Hepatocyte (in vitro differentiated cells): ENCODE measurements at regions not wholly inside any gene's neighbourhood (a gene's known extent, or its start where the extent isn't known, plus 50 kb on each side); places are given as distances from the start of the nearest gene placed in this dataset.

Experiments used
- DNase-seq: peaks from one replicate; pipeline ENCODE4 v3.0.0-alpha.2; 2016; ENCODE audit warnings: low spot score
- H2AFZ ChIP-seq: fragments of 200-600 bp; sonication (generic); 2 replicates; pipeline ENCODE4 v1.6.0; 2016; ENCODE audit warnings: antibody characterized with exemption, mild to moderate bottlenecking
- H3K27ac ChIP-seq: fragments of 200-600 bp; sonication (generic); 2 replicates; pipeline ENCODE4 v1.5.1; 2016; ENCODE audit warnings: mild to moderate bottlenecking
- H3K27me3 ChIP-seq: fragments of 200-600 bp; sonication (generic); 2 replicates; pipeline ENCODE4 v1.6.1; 2016
- H3K36me3 ChIP-seq: fragments of 200-600 bp; sonication (generic); replicated peaks from 2 replicates; pipeline ENCODE4 v1.5.1; 2016; ENCODE audit warnings: low read depth; ENCODE audit not compliant: insufficient read depth
- H3K4me1 ChIP-seq: fragments of 200-600 bp; sonication (generic); 2 replicates; pipeline ENCODE4 v1.5.1; 2016; ENCODE audit warnings: mild to moderate bottlenecking, moderate library complexity; ENCODE audit not compliant: insufficient read depth
- H3K4me2 ChIP-seq: fragments of 200-600 bp; sonication (generic); 2 replicates; pipeline ENCODE4 v1.6.0; 2016
- H3K4me3 ChIP-seq: fragments of 200-600 bp; sonication (generic); 2 replicates; pipeline ENCODE4 v1.5.1; 2016; ENCODE audit warnings: mild to moderate bottlenecking
- H3K79me2 ChIP-seq: fragments of 200-600 bp; sonication (generic); 2 replicates; pipeline ENCODE4 v1.6.0; 2017; ENCODE audit warnings: mild to moderate bottlenecking
- H3K9me2 ChIP-seq: fragments of 200-600 bp; sonication (generic); replicated peaks from 2 replicates; pipeline ENCODE4 v1.6.0; 2017; ENCODE audit warnings: mild to moderate bottlenecking; ENCODE audit not compliant: insufficient read depth
- H3K9me3 ChIP-seq: fragments of 200-600 bp; sonication (generic); 2 replicates; pipeline ENCODE4 v1.5.1; 2016; ENCODE audit warnings: low read depth, mild to moderate bottlenecking
- H4K20me1 ChIP-seq: fragments of 200-600 bp; sonication (generic); 2 replicates; pipeline ENCODE4 v1.6.0; 2016; ENCODE audit warnings: mild to moderate bottlenecking; ENCODE audit not compliant: insufficient read depth, poor library complexity, severe bottlenecking
- CTCF ChIP-seq: fragments of 200-600 bp; sonication (generic); IDR thresholded peaks from 2 replicates; pipeline ENCODE4 v1.5.1; 2016; ENCODE audit warnings: antibody characterized with exemption, mild to moderate bottlenecking; ENCODE audit not compliant: poor library complexity
- EZH2 ChIP-seq: fragments of 200-600 bp; sonication (generic); IDR thresholded peaks from 2 replicates; pipeline ENCODE4 v1.6.1; 2016; ENCODE audit warnings: antibody characterized with exemption, mild to moderate bottlenecking, borderline replicate concordance
- EZH2phosphoT487 ChIP-seq: fragments of 200-600 bp; sonication (generic); IDR thresholded peaks from one replicate; pipeline ENCODE4 v1.6.1; 2018; ENCODE audit warnings: antibody characterized with exemption, mild to moderate bottlenecking, low read depth, moderate library complexity; ENCODE audit not compliant: unreplicated experiment, severe bottlenecking
- WGBS: methylation state at CpG from one replicate; pipeline ENCODE4 v1.1.6; 2016; ENCODE audit warnings: low lambda C conversion rate; ENCODE audit errors: missing lambda C conversion rate; 5-methylcytosine and 5-hydroxymethylcytosine counted together

GRCh38 chr9:78939311-78940065 is 632.3 kb upstream of the TLE4 start:
- Histone ChIP-seq H3K4me2 (no peak overlapping the region), H3K79me2 (no peaks in the 10 kb centered on the region), H3K4me1 (no peaks in the 10 kb centered on the region), H4K20me1 (no peaks in the 10 kb centered on the region), H3K4me3 (no peak overlapping the region), H3K36me3 (no peaks in the 10 kb centered on the region), H3K9me2 (no peaks in the 10 kb centered on the region), H3K27me3 (no peaks in the 10 kb centered on the region), H3K27ac (no peak overlapping the region), H2AFZ (no peak overlapping the region), H3K9me3 (no peaks in the 10 kb centered on the region)
- no peak for DNase-seq
- WGBS, result 78% methylated on average over 6 of the region's 6 CpGs
- no peak for TF ChIP-seq CTCF
- TF ChIP-seq EZH2phosphoT487, result no peak
- TF ChIP-seq EZH2, result no peak

- no peak for DNase-seq
- Histone ChIP-seq H3K4me1 (no peaks in the 10 kb centered on the region), H3K9me2 (no peaks in the 10 kb centered on the region), H3K4me2 (no peak overlapping the region), H3K27me3 (no peaks in the 10 kb centered on the region), H3K36me3 (no peaks in the 10 kb centered on the region), H2AFZ (no peak overlapping the region), H3K79me2 (no peaks in the 10 kb centered on the region), H4K20me1 (no peaks in the 10 kb centered on the region), H3K9me3 (no peaks in the 10 kb centered on the region), H3K4me3 (no peak overlapping the region), H3K27ac (no peak overlapping the region)
- TF ChIP-seq EZH2 (no peak), EZH2phosphoT487 (no peak), CTCF (no peak)
- WGBS, result 67% methylated on average over 4 of the region's 4 CpGs
These were observed 631.5 kb upstream of the TLE4 start for GRCh38 chr9:78940121-78940855.

- Histone ChIP-seq H3K9me3 (no peaks in the 10 kb centered on the region), H4K20me1 (no peaks in the 10 kb centered on the region), H3K27me3 (no peaks in the 10 kb centered on the region), H3K36me3 (no peaks in the 10 kb centered on the region), H3K4me1 (peaks cover 5% of the 10 kb centered on the region), H3K79me2 (no peaks in the 10 kb centered on the region), H3K9me2 (no peaks in the 10 kb centered on the region), H3K27ac (peak overlapping the region; percentile 10), H3K4me3 (no peak overlapping the region), H2AFZ (no peak overlapping the region), H3K4me2 (no peak overlapping the region)
- peak; percentile 48 for DNase-seq
- 26% methylated on average over 2 of the region's 2 CpGs for WGBS
- TF ChIP-seq CTCF, result no peak
- no peak for TF ChIP-seq EZH2phosphoT487
- no peak for TF ChIP-seq EZH2
These were observed 617.5 kb upstream of the TLE4 start for GRCh38 chr9:78954286-78954685.
